ENCODE measurements at regions not wholly inside any gene's neighbourhood (a gene's known extent, or its start where the extent isn't known, plus 50 kb on each side); places are given as distances from the start of the nearest gene placed in this dataset.

GRCh38 chr6:144767051-144767450, 481.9 kb downstream of the UTRN start:
- H3K4me2 ChIP-seq (ENCODE audit: low read length), result no peak overlapping the region
- no peak overlapping the region for H3K9ac ChIP-seq (ENCODE audit: low read length)
- no peak overlapping the region for H3K4me3 ChIP-seq (ENCODE audit: low read length)
- TF ChIP-seq EZH2 (IDR thresholded peaks at IDR 0.05; ENCODE audit: low read length, unreplicated experiment), result no peak
- no peak for TF ChIP-seq EZH2phosphoT487 (IDR thresholded peaks at IDR 0.05; ENCODE audit: borderline replicate concordance, low read length)
- TF ChIP-seq CTCF (conservative IDR thresholded peaks at IDR 0.05; ENCODE audit: low read depth, low read length), result no peak
- no peaks in the 10 kb centered on the region for H3K27me3 ChIP-seq (ENCODE audit: low read length)
- no peaks in the 10 kb centered on the region for H4K20me1 ChIP-seq (ENCODE audit: low read length)
- H3K4me1 ChIP-seq (ENCODE audit: insufficient read depth, low read length), result no peaks in the 10 kb centered on the region
- no peaks in the 10 kb centered on the region for H3K9me2 ChIP-seq (replicated peaks; ENCODE audit: low read length)
- ChIA-PET POLR2A (ENCODE audit: unreplicated experiment) (no interaction called here), CTCF (no interaction called here)
- H3K9me3 ChIP-seq (ENCODE audit: low read length), result no peaks in the 10 kb centered on the region
- no peaks in the 10 kb centered on the region for H3K79me2 ChIP-seq (ENCODE audit: low read length)
- DNase-seq (no peak), ATAC-seq (no peak)
- no TSS peak for BruUV-seq (replicated peaks)
- no peak overlapping the region for H3K27ac ChIP-seq (ENCODE audit: low read length)
- H3K36me3 ChIP-seq (ENCODE audit: low read depth, low read length), result no peaks in the 10 kb centered on the region
- H3F3A ChIP-seq (ENCODE audit: low read length, unreplicated experiment), result no peaks in the 10 kb centered on the region
- H2AFZ ChIP-seq (ENCODE audit: low read length), result no peak overlapping the region
- intact Hi-C loops (cut with micrococcal nuclease), result no loop called here

- H3K4me2 ChIP-seq (ENCODE audit: low read length), result no peak overlapping the region
- H3K4me1 ChIP-seq (ENCODE audit: insufficient read depth, low read length), result no peaks in the 10 kb centered on the region
- no peak for ATAC-seq
- H3K36me3 ChIP-seq (ENCODE audit: low read depth, low read length), result no peaks in the 10 kb centered on the region
- H3K27ac ChIP-seq (ENCODE audit: low read length), result no peak overlapping the region
- no peaks in the 10 kb centered on the region for H3K27me3 ChIP-seq (ENCODE audit: low read length)
- H3K9me3 ChIP-seq (ENCODE audit: low read length), result no peaks in the 10 kb centered on the region
- no peak for DNase-seq
- no peak overlapping the region for H3K4me3 ChIP-seq (ENCODE audit: low read length)
- intact Hi-C loops (cut with micrococcal nuclease), result no loop called here
- H2AFZ ChIP-seq (ENCODE audit: low read length), result no peak overlapping the region
- no peaks in the 10 kb centered on the region for H3F3A ChIP-seq (ENCODE audit: low read length, unreplicated experiment)
- no peaks in the 10 kb centered on the region for H3K9me2 ChIP-seq (replicated peaks; ENCODE audit: low read length)
- ChIA-PET CTCF (no interaction called here), POLR2A (ENCODE audit: unreplicated experiment) (interaction anchor here (0.7 kb wide), 1 partner anchor 68 kb away, joined by 3 read pairs; no protein-coding TSS in a partner anchor)
- no TSS peak for BruUV-seq (replicated peaks)
- H3K9ac ChIP-seq (ENCODE audit: low read length), result no peak overlapping the region
- TF ChIP-seq EZH2phosphoT487 (IDR thresholded peaks at IDR 0.05; ENCODE audit: borderline replicate concordance, low read length) (no peak), EZH2 (IDR thresholded peaks at IDR 0.05; ENCODE audit: low read length, unreplicated experiment) (no peak), CTCF (conservative IDR thresholded peaks at IDR 0.05; ENCODE audit: low read depth, low read length) (no peak)
- no peaks in the 10 kb centered on the region for H4K20me1 ChIP-seq (ENCODE audit: low read length)
- H3K79me2 ChIP-seq (ENCODE audit: low read length), result no peaks in the 10 kb centered on the region
Observed at GRCh38 chr6:144768551-144769075, 483.5 kb downstream of the UTRN start.

GRCh38 chr6:144769142-144769541, 484.0 kb downstream of the UTRN start:
- Histone ChIP-seq H3K27ac (ENCODE audit: low read length) (no peak overlapping the region), H3K27me3 (ENCODE audit: low read length) (no peaks in the 10 kb centered on the region), H3K9me2 (replicated peaks; ENCODE audit: low read length) (no peaks in the 10 kb centered on the region), H4K20me1 (ENCODE audit: low read length) (no peaks in the 10 kb centered on the region), H2AFZ (ENCODE audit: low read length) (no peak overlapping the region), H3K9me3 (ENCODE audit: low read length) (no peaks in the 10 kb centered on the region), H3K4me1 (ENCODE audit: insufficient read depth, low read length) (no peaks in the 10 kb centered on the region), H3K4me2 (ENCODE audit: low read length) (no peak overlapping the region), H3F3A (ENCODE audit: low read length, unreplicated experiment) (no peaks in the 10 kb centered on the region), H3K4me3 (ENCODE audit: low read length) (no peak overlapping the region), H3K9ac (ENCODE audit: low read length) (no peak overlapping the region), H3K36me3 (ENCODE audit: low read depth, low read length) (no peaks in the 10 kb centered on the region), H3K79me2 (ENCODE audit: low read length) (no peaks in the 10 kb centered on the region)
- CTCF ChIA-PET, result no interaction called here
- intact Hi-C loops (cut with micrococcal nuclease), result no loop called here
- TF ChIP-seq EZH2 (IDR thresholded peaks at IDR 0.05; ENCODE audit: low read length, unreplicated experiment), result no peak
- TF ChIP-seq CTCF (conservative IDR thresholded peaks at IDR 0.05; ENCODE audit: low read depth, low read length), result no peak
- no peak for TF ChIP-seq EZH2phosphoT487 (IDR thresholded peaks at IDR 0.05; ENCODE audit: borderline replicate concordance, low read length)
- DNase-seq (no peak), ATAC-seq (no peak)
- POLR2A ChIA-PET (ENCODE audit: unreplicated experiment), result interaction anchor here (0.7 kb wide), 1 partner anchor 69 kb away, joined by 3 read pairs; no protein-coding TSS in a partner anchor
- BruUV-seq (replicated peaks), result no TSS peak

All from PC-3 (cell line).